A549 (cell line): ENCODE measurements at regions not wholly inside any gene's neighbourhood (a gene's known extent, or its start where the extent isn't known, plus 50 kb on each side); places are given as distances from the start of the nearest gene placed in this dataset.

ENCODE experiments used
- ATAC-seq, 2 experiments: fragments of 200-7000 bp in 1 of 2; fragments of >200 bp in 1 of 2; cut with Nextera tagmentation in 1 of 2; cut with Tn5 transposase in 1 of 2; 3 replicates each; pipeline versions ENCODE4 v1.8.0 to v1.9.1; 2018 to 2020; ENCODE audit warnings: mild to moderate bottlenecking in 1 of 2, moderate library complexity in 1 of 2
- CTCF ChIA-PET: fragments of 300-600 bp; sonication (Branson Sonifier 250); formaldehyde crosslinking; extraction: SDS; loops from one replicate; lab custom pipeline; 2021; ENCODE audit warnings: antibody characterized with exemption, inconsistent platforms; lab: Yijun Ruan, JAX
- POLR2A ChIA-PET: fragments of 350-600 bp; formaldehyde crosslinking; extraction: SDS; loops from one replicate; lab custom pipeline; 2021; ENCODE audit warnings: antibody characterized with exemption, inconsistent platforms; lab: Yijun Ruan, JAX
- DNase-seq, 2 experiments: peaks; one replicate each; pipeline versions ENCODE4 v3.0.0 to v3.0.0-alpha.2; 2011 to 2016; ENCODE audit warnings: low read depth in 1 of 2, low spot score in 1 of 2
- FAIRE-seq: peaks from 2 replicates; lab custom pipeline; 2011; peaks lifted over from hg19 to GRCh38; lab: Jason Lieb, UNC
- H3K27ac ChIP-seq, 2 experiments: fragments of >200 bp; sonication (Bioruptor Twin); formaldehyde crosslinking; 3 replicates each; pipeline ENCODE4 v1.5.1; 2016 to 2017
- H3K4me1 ChIP-seq: fragments of >200 bp; sonication (Bioruptor Twin); formaldehyde crosslinking; 3 replicates; pipeline ENCODE4 v1.6.1; 2016
- H3K4me2 ChIP-seq: fragments of >200 bp; sonication (Bioruptor Twin); formaldehyde crosslinking; 3 replicates; pipeline ENCODE4 v1.6.1; 2016
- H3K4me3 ChIP-seq: fragments of >200 bp; sonication (Bioruptor Twin); formaldehyde crosslinking; 3 replicates; pipeline ENCODE4 v1.5.1; 2016
- H3K9me3 ChIP-seq: fragments of >200 bp; sonication (Bioruptor Twin); formaldehyde crosslinking; 3 replicates; pipeline ENCODE4 v1.6.1; 2016
- BHLHE40 ChIP-seq: IDR thresholded peaks from 2 replicates; pipeline ENCODE4 v1.6.1; 2012; ENCODE audit warnings: low read depth, low read length, inconsistent platforms
- CTCF ChIP-seq: fragments of >200 bp; sonication (Bioruptor Twin); formaldehyde crosslinking; IDR thresholded peaks from 3 replicates; pipeline ENCODE4 v1.5.1; 2016
- E2F6 ChIP-seq: IDR thresholded peaks from 2 replicates; pipeline ENCODE4 v1.6.1; 2012; ENCODE audit warnings: low read depth, borderline replicate concordance
- ESRRA ChIP-seq: fragments of 150-350 bp; IDR thresholded peaks from 2 replicates; pipeline ENCODE4 v1.6.1; 2014; ENCODE audit warnings: mild to moderate bottlenecking, low read length, borderline replicate concordance
- FOSB ChIP-seq: fragments of 250-450 bp; sonication (Bioruptor Pico); IDR thresholded peaks from 2 replicates; pipeline ENCODE4 v1.5.0; 2020; ENCODE audit warnings: mild to moderate bottlenecking, moderate library complexity
- FOSL2 ChIP-seq, 2 experiments: fragments of 450-650 bp in 1 of 2; fragments of >200 bp in 1 of 2; sonication (Bioruptor Twin) in 1 of 2; formaldehyde crosslinking; IDR thresholded peaks; 2 replicates each; pipeline versions ENCODE4 v1.5.0 to v1.6.1; 2016 to 2020; ENCODE audit warnings: mild to moderate bottlenecking in 1 of 2, moderate library complexity in 1 of 2
- HDAC2 ChIP-seq: fragments of 200-600 bp; sonication (generic); IDR thresholded peaks from 2 replicates; pipeline ENCODE4 v1.6.1; 2016
- HOXB5 ChIP-seq: fragments of 250-450 bp; sonication (Bioruptor Pico); IDR thresholded peaks from 2 replicates; pipeline ENCODE4 v1.5.0; 2020; ENCODE audit warnings: mild to moderate bottlenecking, moderate library complexity
- JUN ChIP-seq, 2 experiments: fragments of >200 bp; sonication (Bioruptor Twin); formaldehyde crosslinking; IDR thresholded peaks; 2 replicates in 1 of 2; 3 replicates in 1 of 2; pipeline ENCODE4 v1.6.1; 2016 to 2017
- KDM5A ChIP-seq: fragments of 200-600 bp; sonication (generic); IDR thresholded peaks from 2 replicates; pipeline ENCODE4 v1.6.1; 2016; ENCODE audit warnings: antibody characterized with exemption, mild to moderate bottlenecking
- MAFK ChIP-seq: fragments of 450-650 bp; IDR thresholded peaks from 2 replicates; pipeline ENCODE4 v1.6.1; 2014; ENCODE audit not compliant: partially characterized antibody
- MAZ ChIP-seq: fragments of 150-350 bp; IDR thresholded peaks from 2 replicates; pipeline ENCODE4 v1.6.1; 2014; ENCODE audit warnings: antibody characterized with exemption, low read depth, low read length, borderline replicate concordance
- NFE2L2 ChIP-seq: fragments of 150-350 bp; conservative IDR thresholded peaks from 2 replicates; pipeline ENCODE4 v1.6.1; 2014; ENCODE audit warnings: low read length
- POLR2A ChIP-seq: IDR thresholded peaks from 2 replicates; pipeline ENCODE4 v1.6.1; 2012; ENCODE audit warnings: mild to moderate bottlenecking, low read length
- RAD21 ChIP-seq, 2 experiments: fragments of >200 bp in 1 of 2; sonication (Bioruptor Twin) in 1 of 2; formaldehyde crosslinking in 1 of 2; IDR thresholded peaks in 1 of 2; conservative IDR thresholded peaks in 1 of 2; 2 replicates in 1 of 2; 3 replicates in 1 of 2; pipeline ENCODE4 v1.6.1; 2012 to 2018; ENCODE audit warnings: inconsistent platforms in 1 of 2
- RNF2 ChIP-seq: fragments of 200-600 bp; sonication (generic); IDR thresholded peaks from 2 replicates; pipeline ENCODE4 v1.6.1; 2016; ENCODE audit warnings: low read depth, mild to moderate bottlenecking, antibody characterized with exemption, moderate library complexity, borderline replicate concordance
- SREBF2 ChIP-seq: fragments of 450-650 bp; IDR thresholded peaks from 2 replicates; pipeline ENCODE4 v1.6.1; 2014; ENCODE audit warnings: mild to moderate bottlenecking, moderate library complexity
- TFCP2L1 ChIP-seq: fragments of 250-450 bp; sonication (Bioruptor Pico); IDR thresholded peaks from 2 replicates; pipeline ENCODE4 v1.5.0; 2021; ENCODE audit warnings: mild to moderate bottlenecking
- TP53 ChIP-seq: fragments of 250-450 bp; sonication (Bioruptor Pico); IDR thresholded peaks from 2 replicates; pipeline ENCODE4 v1.5.0; 2021; ENCODE audit warnings: mild to moderate bottlenecking, moderate library complexity
- ZFP36 ChIP-seq: fragments of 450-650 bp; IDR thresholded peaks from 2 replicates; pipeline ENCODE4 v1.6.1; 2014; ENCODE audit warnings: borderline replicate concordance; ENCODE audit not compliant: partially characterized antibody
- ZNF302 ChIP-seq: fragments of 250-450 bp; sonication (Bioruptor Pico); IDR thresholded peaks from 2 replicates; pipeline ENCODE4 v1.9.0; 2021; ENCODE audit warnings: inconsistent platforms, mild to moderate bottlenecking, moderate library complexity
- WGBS: methylation state at CpG from one replicate; pipeline ENCODE4 v1.1.6; 2017; ENCODE audit errors: missing lambda C conversion rate; 5-methylcytosine and 5-hydroxymethylcytosine counted together
- TF ChIP-seq, protein P1 (sequence below): fragments of 150-350 bp; IDR thresholded peaks from 2 replicates; pipeline ENCODE4 v1.6.1; 2014; ENCODE audit warnings: low read depth, mild to moderate bottlenecking, low read length
- TF ChIP-seq, protein P2 (sequence below): IDR thresholded peaks from 2 replicates; pipeline ENCODE4 v1.6.1; 2012
- TF ChIP-seq, protein P3 (sequence below): fragments of 450-650 bp; IDR thresholded peaks from 2 replicates; pipeline ENCODE4 v1.6.1; 2014; ENCODE audit warnings: antibody characterized with exemption
- TF ChIP-seq, protein P4 (sequence below): IDR thresholded peaks from 2 replicates; pipeline ENCODE4 v1.6.1; 2012
- TF ChIP-seq, protein P5 (sequence below): fragments of 250-450 bp; sonication (Bioruptor Pico); IDR thresholded peaks from 2 replicates; pipeline ENCODE4 v1.5.0; 2021; ENCODE audit warnings: mild to moderate bottlenecking, moderate library complexity, borderline replicate concordance

GRCh38 chr6:102773636-102774035, 1380.1 kb downstream of the GRIK2 start:
- ChIA-PET CTCF (no interaction called here), POLR2A (no interaction called here)
- no peak for ATAC-seq
- no peak overlapping the region for H3K27ac ChIP-seq
- WGBS: 57% methylated on average over 2 of the region's 2 CpGs
- H3K4me1 ChIP-seq: no peaks in the 10 kb centered on the region
- H3K9me3 ChIP-seq: no peaks in the 10 kb centered on the region
- no peak for FAIRE-seq
- DNase-seq: no peak
- no peak overlapping the region for H3K4me3 ChIP-seq
- H3K4me2 ChIP-seq: no peak overlapping the region
- TF ChIP-seq ZNF302 (CRISPR knock-in tag) (no peak), HOXB5 (CRISPR knock-in tag) (no peak), JUN (IDR thresholded peaks at IDR 0.05) (no peak), KDM5A (no peak), FOSB (CRISPR knock-in tag) (no peak), ESRRA (no peak), POLR2A (no peak), TP53 (no peak), RAD21 (conservative IDR thresholded peaks at IDR 0.05 in 1 of 2, IDR thresholded peaks at IDR 0.05 in 1 of 2) (no peak), BHLHE40 (no peak), NFE2L2 (no peak), MAFK (no peak), RNF2 (no peak), MAZ (no peak)
- TF ChIP-seq, protein P1, sequence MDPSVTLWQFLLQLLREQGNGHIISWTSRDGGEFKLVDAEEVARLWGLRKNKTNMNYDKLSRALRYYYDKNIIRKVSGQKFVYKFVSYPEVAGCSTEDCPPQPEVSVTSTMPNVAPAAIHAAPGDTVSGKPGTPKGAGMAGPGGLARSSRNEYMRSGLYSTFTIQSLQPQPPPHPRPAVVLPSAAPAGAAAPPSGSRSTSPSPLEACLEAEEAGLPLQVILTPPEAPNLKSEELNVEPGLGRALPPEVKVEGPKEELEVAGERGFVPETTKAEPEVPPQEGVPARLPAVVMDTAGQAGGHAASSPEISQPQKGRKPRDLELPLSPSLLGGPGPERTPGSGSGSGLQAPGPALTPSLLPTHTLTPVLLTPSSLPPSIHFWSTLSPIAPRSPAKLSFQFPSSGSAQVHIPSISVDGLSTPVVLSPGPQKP: no peak
- TF ChIP-seq, protein P2, sequence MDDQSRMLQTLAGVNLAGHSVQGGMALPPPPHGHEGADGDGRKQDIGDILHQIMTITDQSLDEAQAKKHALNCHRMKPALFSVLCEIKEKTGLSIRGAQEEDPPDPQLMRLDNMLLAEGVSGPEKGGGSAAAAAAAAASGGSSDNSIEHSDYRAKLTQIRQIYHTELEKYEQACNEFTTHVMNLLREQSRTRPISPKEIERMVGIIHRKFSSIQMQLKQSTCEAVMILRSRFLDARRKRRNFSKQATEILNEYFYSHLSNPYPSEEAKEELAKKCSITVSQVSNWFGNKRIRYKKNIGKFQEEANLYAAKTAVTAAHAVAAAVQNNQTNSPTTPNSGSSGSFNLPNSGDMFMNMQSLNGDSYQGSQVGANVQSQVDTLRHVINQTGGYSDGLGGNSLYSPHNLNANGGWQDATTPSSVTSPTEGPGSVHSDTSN: no peak
- TF ChIP-seq, protein P3, sequence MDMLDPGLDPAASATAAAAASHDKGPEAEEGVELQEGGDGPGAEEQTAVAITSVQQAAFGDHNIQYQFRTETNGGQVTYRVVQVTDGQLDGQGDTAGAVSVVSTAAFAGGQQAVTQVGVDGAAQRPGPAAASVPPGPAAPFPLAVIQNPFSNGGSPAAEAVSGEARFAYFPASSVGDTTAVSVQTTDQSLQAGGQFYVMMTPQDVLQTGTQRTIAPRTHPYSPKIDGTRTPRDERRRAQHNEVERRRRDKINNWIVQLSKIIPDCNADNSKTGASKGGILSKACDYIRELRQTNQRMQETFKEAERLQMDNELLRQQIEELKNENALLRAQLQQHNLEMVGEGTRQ: no peak
- TF ChIP-seq, protein P4, sequence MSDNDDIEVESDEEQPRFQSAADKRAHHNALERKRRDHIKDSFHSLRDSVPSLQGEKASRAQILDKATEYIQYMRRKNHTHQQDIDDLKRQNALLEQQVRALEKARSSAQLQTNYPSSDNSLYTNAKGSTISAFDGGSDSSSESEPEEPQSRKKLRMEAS: no peak
- TF ChIP-seq, all 56 proteins: peak for 0

DNA sequence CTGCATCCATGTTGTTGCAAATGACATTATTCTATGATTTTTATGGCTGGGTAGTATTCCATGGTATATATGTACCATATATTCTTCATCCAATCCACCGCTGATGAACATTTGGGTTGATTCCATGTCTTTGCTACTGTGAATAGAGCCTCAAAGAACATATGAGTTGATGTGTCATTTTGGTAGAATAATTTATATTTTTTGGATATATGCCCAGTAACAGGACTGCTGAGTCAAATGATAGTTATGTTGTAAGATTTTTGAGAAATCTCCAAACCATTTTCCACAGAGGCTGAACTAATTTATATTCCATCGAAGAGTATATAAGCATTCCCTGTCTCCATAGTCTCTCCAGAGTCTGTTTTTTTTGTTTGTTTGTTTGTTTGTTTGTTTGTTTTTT, 1373.5 kb downstream of the GRIK2 start:
- no peak overlapping the region for H3K27ac ChIP-seq
- H3K4me3 ChIP-seq: no peak overlapping the region
- H3K9me3 ChIP-seq: no peaks in the 10 kb centered on the region
- 6% methylated on average over 2 of the region's 2 CpGs for WGBS
- DNase-seq (no peak), FAIRE-seq (no peak), ATAC-seq (no peak)
- no peak overlapping the region for H3K4me2 ChIP-seq
- CTCF ChIA-PET: no interaction called here
- no peaks in the 10 kb centered on the region for H3K4me1 ChIP-seq
- POLR2A ChIA-PET: no interaction called here
- TF ChIP-seq, protein P2: no peak
- TF ChIP-seq, protein P3: no peak
- no peak for TF ChIP-seq FOSB (CRISPR knock-in tag)
- no peak for TF ChIP-seq CTCF
- TF ChIP-seq TFCP2L1 (CRISPR knock-in tag): no peak
- TF ChIP-seq BHLHE40: no peak
- TF ChIP-seq ZFP36: no peak
- no peak for TF ChIP-seq MAFK
- TF ChIP-seq, protein P5, sequence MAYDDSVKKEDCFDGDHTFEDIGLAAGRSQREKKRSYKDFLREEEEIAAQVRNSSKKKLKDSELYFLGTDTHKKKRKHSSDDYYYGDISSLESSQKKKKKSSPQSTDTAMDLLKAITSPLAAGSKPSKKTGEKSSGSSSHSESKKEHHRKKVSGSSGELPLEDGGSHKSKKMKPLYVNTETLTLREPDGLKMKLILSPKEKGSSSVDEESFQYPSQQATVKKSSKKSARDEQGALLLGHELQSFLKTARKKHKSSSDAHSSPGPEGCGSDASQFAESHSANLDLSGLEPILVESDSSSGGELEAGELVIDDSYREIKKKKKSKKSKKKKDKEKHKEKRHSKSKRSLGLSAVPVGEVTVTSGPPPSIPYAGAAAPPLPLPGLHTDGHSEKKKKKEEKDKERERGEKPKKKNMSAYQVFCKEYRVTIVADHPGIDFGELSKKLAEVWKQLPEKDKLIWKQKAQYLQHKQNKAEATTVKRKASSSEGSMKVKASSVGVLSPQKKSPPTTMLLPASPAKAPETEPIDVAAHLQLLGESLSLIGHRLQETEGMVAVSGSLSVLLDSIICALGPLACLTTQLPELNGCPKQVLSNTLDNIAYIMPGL (CRISPR knock-in tag): no peak
- TF ChIP-seq SREBF2: no peak
- no peak for TF ChIP-seq E2F6
- no peak for TF ChIP-seq HDAC2
- TF ChIP-seq, protein P1: no peak
- TF ChIP-seq FOSL2 (IDR thresholded peaks at IDR 0.05): no peak
- TF ChIP-seq FOSL2 (CRISPR knock-in tag; IDR thresholded peaks at IDR 0.05): no peak
